NCI-H2196 treated with DMSO at 0.1 percent for 48 hours (cell line): ENCODE measurements at regions not wholly inside any gene's neighbourhood (a gene's known extent, or its start where the extent isn't known, plus 50 kb on each side); places are given as distances from the start of the nearest gene placed in this dataset.

ENCODE experiments used
- DNase-seq: peaks from one replicate; lab custom pipeline; 2025; ENCODE audit not compliant: unreplicated experiment; lab: John Stamatoyannopoulos, UW

- DNase-seq: no peak
Observed at GRCh38 chr6:14655201-14656061, 537.9 kb downstream of the CD83 start.

GRCh38 chr6:14656078-14656521 lies 538.5 kb downstream of the CD83 start:
- DNase-seq: no peak

GRCh38 chr6:14656649-14657048 lies 539.1 kb downstream of the CD83 start:
- DNase-seq: no peak

- DNase-seq: no peak
Observed at GRCh38 chr6:14658030-14658429, 540.5 kb downstream of the CD83 start.

- DNase-seq: no peak
Observed at GRCh38 chr6:14658886-14659561, 541.5 kb downstream of the CD83 start.

- DNase-seq: no peak
Observed at GRCh38 chr6:14659841-14660240, 542.3 kb downstream of the CD83 start.

- no peak for DNase-seq
Observed at GRCh38 chr6:14660806-14661579, 543.4 kb downstream of the CD83 start.

- no peak for DNase-seq
Observed at GRCh38 chr6:14661691-14662090, 544.1 kb downstream of the CD83 start.

GRCh38 chr6:14664112-14664601 lies 546.6 kb downstream of the CD83 start:
- no peak for DNase-seq

GRCh38 chr6:14664621-14665315 lies 547.2 kb downstream of the CD83 start:
- no peak for DNase-seq

GRCh38 chr6:14665827-14666724 lies 548.5 kb downstream of the CD83 start:
- DNase-seq: no peak

GRCh38 chr6:14670806-14671205 lies 553.2 kb downstream of the CD83 start:
- DNase-seq: no peak

GRCh38 chr6:14671261-14671681 lies 553.7 kb downstream of the CD83 start:
- no peak for DNase-seq

GRCh38 chr6:14671937-14672336 lies 554.4 kb downstream of the CD83 start:
- no peak for DNase-seq

- DNase-seq: no peak
Observed at GRCh38 chr6:14673201-14673600, 555.6 kb downstream of the CD83 start.

- DNase-seq: no peak
Observed at GRCh38 chr6:14674458-14674857, 556.9 kb downstream of the CD83 start.

- no peak for DNase-seq
Observed at GRCh38 chr6:14674867-14675648, 557.5 kb downstream of the CD83 start.

GRCh38 chr6:14676064-14676463 lies 558.5 kb downstream of the CD83 start:
- DNase-seq: no peak
